K562 (cell line): ENCODE measurements at regions not wholly inside any gene's neighbourhood (a gene's known extent, or its start where the extent isn't known, plus 50 kb on each side); places are given as distances from the start of the nearest gene placed in this dataset.

ENCODE experiments used
- ATAC-seq: fragments of 200-7000 bp; cut with Tn5 transposase; 3 replicates; pipeline ENCODE4 v1.9.1; 2020; ENCODE audit warnings: moderate library complexity
- BruUV-seq: library from RNA; stranded (reverse); fragments of 400-500 nt; replicated peaks from 2 replicates; lab custom pipeline; 2021; lab: Mats Ljungman, UMichigan
- CTCF ChIA-PET: fragments of 300-600 bp; formaldehyde crosslinking; extraction: SDS; loops from one replicate; lab custom pipeline; 2021; ENCODE audit warnings: low intra/inter-chr PET ratio; lab: Yijun Ruan, JAX
- POLR2A ChIA-PET: fragments of 300-600, 350-650 bp; sonication (Branson Sonifier 250); formaldehyde crosslinking; extraction: SDS; loops from one replicate; lab custom pipeline; 2021; ENCODE audit warnings: antibody characterized with exemption, inconsistent platforms; lab: Yijun Ruan, JAX
- DNase-seq, 4 experiments: peaks; one replicate each; pipeline versions ENCODE4 v3.0.0 to v3.0.0-alpha.2; 2011 to 2018; ENCODE audit warnings: low spot score in 3 of 4, mixed read lengths in 3 of 4; ENCODE audit errors: extremely low read depth in 1 of 4
- FAIRE-seq: peaks from 2 replicates; lab custom pipeline; 2011; peaks lifted over from hg19 to GRCh38; lab: Jason Lieb, UNC
- H2AFZ ChIP-seq: 2 replicates; pipeline ENCODE4 v1.6.0; 2011; ENCODE audit warnings: low read depth, low read length, control low read depth, inconsistent platforms
- H3K27ac ChIP-seq: fragments of 200-600 bp; 3 replicates; pipeline ENCODE4 v1.8.0; 2011; ENCODE audit warnings: low read depth, mild to moderate bottlenecking, control low read depth, inconsistent platforms, low read length, moderate library complexity, mixed read lengths; ENCODE audit errors: extremely low read depth
- H3K27me3 ChIP-seq, 2 experiments: fragments of 300-600 bp in 1 of 2; 2 replicates in 1 of 2; 3 replicates in 1 of 2; pipeline versions ENCODE4 v1.6.0 to v1.8.0; 2011; ENCODE audit warnings: inconsistent platforms in 2 of 2, low read length in 2 of 2, mild to moderate bottlenecking in 1 of 2, mixed read lengths in 1 of 2, moderate library complexity in 1 of 2; ENCODE audit not compliant: control insufficient read depth in 2 of 2, insufficient read depth in 2 of 2
- H3K36me3 ChIP-seq: fragments of 300-600 bp; 3 replicates; pipeline ENCODE4 v1.8.0; 2011; ENCODE audit warnings: mild to moderate bottlenecking, low read length, inconsistent platforms; ENCODE audit not compliant: control insufficient read depth, insufficient read depth
- H3K4me1 ChIP-seq, 2 experiments: fragments of 200-600 bp in 1 of 2; replicated peaks in 1 of 2; 2 replicates in 1 of 2; 3 replicates in 1 of 2; pipeline versions ENCODE4 v1.5.1 to v1.8.0; 2011; ENCODE audit warnings: inconsistent platforms in 2 of 2, low read length in 2 of 2, mild to moderate bottlenecking in 1 of 2, mixed read lengths in 1 of 2, moderate library complexity in 1 of 2; ENCODE audit not compliant: control insufficient read depth in 2 of 2, insufficient read depth in 2 of 2
- H3K4me2 ChIP-seq: 2 replicates; pipeline ENCODE4 v1.6.1; 2011; ENCODE audit warnings: low read length, control low read depth, inconsistent platforms, mixed read lengths; ENCODE audit not compliant: insufficient read depth
- H3K4me3 ChIP-seq: fragments of 200-600 bp; sonication (generic), shearing (Covaris generic); 2 replicates; pipeline ENCODE4 v1.5.1; 2016; ENCODE audit warnings: control low read depth, inconsistent platforms
- H3K79me2 ChIP-seq: fragments of 200-600 bp; 3 replicates; pipeline ENCODE4 v1.8.0; 2011; ENCODE audit warnings: low read length, inconsistent platforms; ENCODE audit not compliant: control insufficient read depth, insufficient read depth
- H3K9ac ChIP-seq, 2 experiments: 2 replicates each; pipeline versions ENCODE4 v1.6.0 to v1.6.1; 2011; ENCODE audit warnings: low read depth in 2 of 2, low read length in 2 of 2, control low read depth in 1 of 2, inconsistent platforms in 1 of 2, mild to moderate bottlenecking in 1 of 2, mixed read lengths in 1 of 2; ENCODE audit not compliant: insufficient read depth in 1 of 2
- H3K9me1 ChIP-seq: one replicate; pipeline ENCODE4 v1.6.0; 2011; ENCODE audit warnings: inconsistent platforms, mild to moderate bottlenecking, low read length, moderate library complexity; ENCODE audit not compliant: control insufficient read depth, insufficient read depth
- H3K9me3 ChIP-seq: replicated peaks from 2 replicates; pipeline ENCODE4 v1.5.1; 2011; ENCODE audit warnings: low read depth, low read length, inconsistent platforms; ENCODE audit not compliant: control insufficient read depth, insufficient read depth
- H4K20me1 ChIP-seq: replicated peaks from 2 replicates; pipeline ENCODE4 v1.6.1; 2011; ENCODE audit warnings: low read length, inconsistent platforms, mixed read lengths; ENCODE audit not compliant: control insufficient read depth, insufficient read depth
- BDP1 ChIP-seq: IDR thresholded peaks from 3 replicates; pipeline ENCODE4 v1.6.1; 2011; ENCODE audit not compliant: insufficient read length, insufficient read depth
- HMG20A ChIP-seq: fragments of 450-650 bp; formaldehyde crosslinking; conservative IDR thresholded peaks from 2 replicates; pipeline ENCODE4 v1.4.0; 2020; ENCODE audit warnings: mild to moderate bottlenecking, mixed read lengths
- HNRNPUL1 ChIP-seq: fragments of 200-400 bp; formaldehyde crosslinking; IDR thresholded peaks from 2 replicates; pipeline ENCODE4 v1.6.1; 2017; ENCODE audit warnings: low read length
- NELFE ChIP-seq: IDR thresholded peaks from 2 replicates; pipeline ENCODE4 v1.6.1; 2011; ENCODE audit warnings: mild to moderate bottlenecking; ENCODE audit not compliant: insufficient read depth, insufficient read length
- ZNF324 ChIP-seq: fragments of 250-450 bp; sonication (Bioruptor Pico); IDR thresholded peaks from 2 replicates; pipeline ENCODE4 v1.4.0; 2020; ENCODE audit warnings: mild to moderate bottlenecking
- ZNF436 ChIP-seq: fragments of 250-450, 450-650 bp; sonication (Bioruptor Pico); formaldehyde crosslinking; IDR thresholded peaks from 2 replicates; pipeline ENCODE4 v1.7.0; 2020; ENCODE audit warnings: mild to moderate bottlenecking
- WGBS: fragments of 100-300 bp; shearing (Covaris generic); methylation state at CpG from one replicate; pipeline ENCODE4 v1.1.6; 2016; ENCODE audit warnings: low coverage, mixed read lengths; ENCODE audit not compliant: insufficient coverage; ENCODE audit errors: missing lambda C conversion rate; 5-methylcytosine and 5-hydroxymethylcytosine counted together
- in situ Hi-C: fragments of 300-500 bp; cut with MboI; formaldehyde crosslinking; loops from 4 replicates; pipeline ENCODE4 v1.15.0; 2018; ENCODE audit warnings: inconsistent platforms, mixed read lengths
- intact Hi-C: fragments of 100-400 bp; cut with micrococcal nuclease; formaldehyde crosslinking; loops from 2 replicates; pipeline ENCODE4 v1.14.2; 2022
- TF ChIP-seq, protein P1 (sequence below): fragments of 450-650 bp; IDR thresholded peaks from 2 replicates; pipeline ENCODE4 v1.7.1; 2018; ENCODE audit warnings: mild to moderate bottlenecking, low read depth; ENCODE audit not compliant: partially characterized antibody
- TF ChIP-seq, protein P2 (sequence below), 2 experiments: fragments of 150-350 bp in 1 of 2; IDR thresholded peaks; 2 replicates each; pipeline ENCODE4 v1.6.1; 2012 to 2016; ENCODE audit warnings: low read depth in 2 of 2, low read length in 2 of 2, mild to moderate bottlenecking in 1 of 2, moderate library complexity in 1 of 2
- TF ChIP-seq, protein P3 (sequence below): fragments of 450-650 bp; IDR thresholded peaks from 2 replicates; pipeline ENCODE4 v1.6.1; 2017; ENCODE audit warnings: antibody characterized with exemption
- TF ChIP-seq, protein P4 (sequence below): fragments of 250-450 bp; sonication (Bioruptor Pico); IDR thresholded peaks from 2 replicates; pipeline ENCODE4 v1.5.0; 2021
- TF ChIP-seq, protein P5 (sequence below): fragments of 250-450 bp; sonication (Bioruptor Pico); IDR thresholded peaks from 2 replicates; pipeline ENCODE4 v1.4.0; 2020; ENCODE audit warnings: mild to moderate bottlenecking, moderate library complexity

DNA sequence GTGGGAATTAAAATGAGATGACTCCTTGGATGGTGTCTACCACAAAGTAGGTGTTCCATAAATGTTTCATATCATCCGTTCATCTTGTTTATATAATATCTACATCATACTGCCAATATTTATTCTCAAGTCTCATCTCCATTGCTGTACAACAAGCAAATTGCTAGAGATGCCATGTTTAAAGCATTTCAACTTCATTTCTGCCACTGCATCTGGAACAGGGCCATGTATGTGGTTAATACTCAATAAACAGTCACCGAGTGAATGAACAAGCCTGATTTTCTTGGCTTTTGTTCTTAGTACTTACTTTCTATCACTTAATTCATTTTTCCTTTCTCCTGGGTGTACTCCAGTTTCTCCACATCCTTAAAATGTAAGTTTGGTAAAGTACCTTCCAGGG lies 107.6 kb downstream of the KCNJ2 start:
- ChIA-PET CTCF (no interaction called here), POLR2A (no interaction called here)
- no peak overlapping the region for H3K9ac ChIP-seq
- H3K4me3 ChIP-seq: no peak overlapping the region
- intact Hi-C loops: no loop called here
- H3K79me2 ChIP-seq: no peaks in the 10 kb centered on the region
- TF ChIP-seq, protein P1, sequence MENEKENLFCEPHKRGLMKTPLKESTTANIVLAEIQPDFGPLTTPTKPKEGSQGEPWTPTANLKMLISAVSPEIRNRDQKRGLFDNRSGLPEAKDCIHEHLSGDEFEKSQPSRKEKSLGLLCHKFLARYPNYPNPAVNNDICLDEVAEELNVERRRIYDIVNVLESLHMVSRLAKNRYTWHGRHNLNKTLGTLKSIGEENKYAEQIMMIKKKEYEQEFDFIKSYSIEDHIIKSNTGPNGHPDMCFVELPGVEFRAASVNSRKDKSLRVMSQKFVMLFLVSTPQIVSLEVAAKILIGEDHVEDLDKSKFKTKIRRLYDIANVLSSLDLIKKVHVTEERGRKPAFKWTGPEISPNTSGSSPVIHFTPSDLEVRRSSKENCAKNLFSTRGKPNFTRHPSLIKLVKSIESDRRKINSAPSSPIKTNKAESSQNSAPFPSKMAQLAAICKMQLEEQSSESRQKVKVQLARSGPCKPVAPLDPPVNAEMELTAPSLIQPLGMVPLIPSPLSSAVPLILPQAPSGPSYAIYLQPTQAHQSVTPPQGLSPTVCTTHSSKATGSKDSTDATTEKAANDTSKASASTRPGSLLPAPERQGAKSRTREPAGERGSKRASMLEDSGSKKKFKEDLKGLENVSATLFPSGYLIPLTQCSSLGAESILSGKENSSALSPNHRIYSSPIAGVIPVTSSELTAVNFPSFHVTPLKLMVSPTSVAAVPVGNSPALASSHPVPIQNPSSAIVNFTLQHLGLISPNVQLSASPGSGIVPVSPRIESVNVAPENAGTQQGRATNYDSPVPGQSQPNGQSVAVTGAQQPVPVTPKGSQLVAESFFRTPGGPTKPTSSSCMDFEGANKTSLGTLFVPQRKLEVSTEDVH: no peak
- TF ChIP-seq BDP1: no peak
- TF ChIP-seq NELFE: no peak
- TF ChIP-seq HMG20A (CRISPR knock-in tag): no peak
- TF ChIP-seq, protein P2, sequence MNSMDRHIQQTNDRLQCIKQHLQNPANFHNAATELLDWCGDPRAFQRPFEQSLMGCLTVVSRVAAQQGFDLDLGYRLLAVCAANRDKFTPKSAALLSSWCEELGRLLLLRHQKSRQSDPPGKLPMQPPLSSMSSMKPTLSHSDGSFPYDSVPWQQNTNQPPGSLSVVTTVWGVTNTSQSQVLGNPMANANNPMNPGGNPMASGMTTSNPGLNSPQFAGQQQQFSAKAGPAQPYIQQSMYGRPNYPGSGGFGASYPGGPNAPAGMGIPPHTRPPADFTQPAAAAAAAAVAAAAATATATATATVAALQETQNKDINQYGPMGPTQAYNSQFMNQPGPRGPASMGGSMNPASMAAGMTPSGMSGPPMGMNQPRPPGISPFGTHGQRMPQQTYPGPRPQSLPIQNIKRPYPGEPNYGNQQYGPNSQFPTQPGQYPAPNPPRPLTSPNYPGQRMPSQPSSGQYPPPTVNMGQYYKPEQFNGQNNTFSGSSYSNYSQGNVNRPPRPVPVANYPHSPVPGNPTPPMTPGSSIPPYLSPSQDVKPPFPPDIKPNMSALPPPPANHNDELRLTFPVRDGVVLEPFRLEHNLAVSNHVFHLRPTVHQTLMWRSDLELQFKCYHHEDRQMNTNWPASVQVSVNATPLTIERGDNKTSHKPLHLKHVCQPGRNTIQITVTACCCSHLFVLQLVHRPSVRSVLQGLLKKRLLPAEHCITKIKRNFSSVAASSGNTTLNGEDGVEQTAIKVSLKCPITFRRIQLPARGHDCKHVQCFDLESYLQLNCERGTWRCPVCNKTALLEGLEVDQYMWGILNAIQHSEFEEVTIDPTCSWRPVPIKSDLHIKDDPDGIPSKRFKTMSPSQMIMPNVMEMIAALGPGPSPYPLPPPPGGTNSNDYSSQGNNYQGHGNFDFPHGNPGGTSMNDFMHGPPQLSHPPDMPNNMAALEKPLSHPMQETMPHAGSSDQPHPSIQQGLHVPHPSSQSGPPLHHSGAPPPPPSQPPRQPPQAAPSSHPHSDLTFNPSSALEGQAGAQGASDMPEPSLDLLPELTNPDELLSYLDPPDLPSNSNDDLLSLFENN (IDR thresholded peaks at IDR 0.05; ENCODE audit: low read depth in 2 of 2, low read length in 2 of 2): no peak
- TF ChIP-seq, protein P3, sequence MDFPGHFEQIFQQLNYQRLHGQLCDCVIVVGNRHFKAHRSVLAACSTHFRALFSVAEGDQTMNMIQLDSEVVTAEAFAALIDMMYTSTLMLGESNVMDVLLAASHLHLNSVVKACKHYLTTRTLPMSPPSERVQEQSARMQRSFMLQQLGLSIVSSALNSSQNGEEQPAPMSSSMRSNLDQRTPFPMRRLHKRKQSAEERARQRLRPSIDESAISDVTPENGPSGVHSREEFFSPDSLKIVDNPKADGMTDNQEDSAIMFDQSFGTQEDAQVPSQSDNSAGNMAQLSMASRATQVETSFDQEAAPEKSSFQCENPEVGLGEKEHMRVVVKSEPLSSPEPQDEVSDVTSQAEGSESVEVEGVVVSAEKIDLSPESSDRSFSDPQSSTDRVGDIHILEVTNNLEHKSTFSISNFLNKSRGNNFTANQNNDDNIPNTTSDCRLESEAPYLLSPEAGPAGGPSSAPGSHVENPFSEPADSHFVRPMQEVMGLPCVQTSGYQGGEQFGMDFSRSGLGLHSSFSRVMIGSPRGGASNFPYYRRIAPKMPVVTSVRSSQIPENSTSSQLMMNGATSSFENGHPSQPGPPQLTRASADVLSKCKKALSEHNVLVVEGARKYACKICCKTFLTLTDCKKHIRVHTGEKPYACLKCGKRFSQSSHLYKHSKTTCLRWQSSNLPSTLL: no peak
- no peak for TF ChIP-seq ZNF324 (CRISPR knock-in tag)
- TF ChIP-seq, protein P4, sequence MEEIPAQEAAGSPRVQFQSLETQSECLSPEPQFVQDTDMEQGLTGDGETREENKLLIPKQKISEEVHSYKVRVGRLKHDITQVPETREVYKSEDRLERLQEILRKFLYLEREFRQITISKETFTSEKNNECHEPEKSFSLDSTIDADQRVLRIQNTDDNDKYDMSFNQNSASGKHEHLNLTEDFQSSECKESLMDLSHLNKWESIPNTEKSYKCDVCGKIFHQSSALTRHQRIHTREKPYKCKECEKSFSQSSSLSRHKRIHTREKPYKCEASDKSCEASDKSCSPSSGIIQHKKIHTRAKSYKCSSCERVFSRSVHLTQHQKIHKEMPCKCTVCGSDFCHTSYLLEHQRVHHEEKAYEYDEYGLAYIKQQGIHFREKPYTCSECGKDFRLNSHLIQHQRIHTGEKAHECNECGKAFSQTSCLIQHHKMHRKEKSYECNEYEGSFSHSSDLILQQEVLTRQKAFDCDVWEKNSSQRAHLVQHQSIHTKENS (CRISPR knock-in tag): no peak
- TF ChIP-seq HNRNPUL1: no peak
- TF ChIP-seq, protein P5, sequence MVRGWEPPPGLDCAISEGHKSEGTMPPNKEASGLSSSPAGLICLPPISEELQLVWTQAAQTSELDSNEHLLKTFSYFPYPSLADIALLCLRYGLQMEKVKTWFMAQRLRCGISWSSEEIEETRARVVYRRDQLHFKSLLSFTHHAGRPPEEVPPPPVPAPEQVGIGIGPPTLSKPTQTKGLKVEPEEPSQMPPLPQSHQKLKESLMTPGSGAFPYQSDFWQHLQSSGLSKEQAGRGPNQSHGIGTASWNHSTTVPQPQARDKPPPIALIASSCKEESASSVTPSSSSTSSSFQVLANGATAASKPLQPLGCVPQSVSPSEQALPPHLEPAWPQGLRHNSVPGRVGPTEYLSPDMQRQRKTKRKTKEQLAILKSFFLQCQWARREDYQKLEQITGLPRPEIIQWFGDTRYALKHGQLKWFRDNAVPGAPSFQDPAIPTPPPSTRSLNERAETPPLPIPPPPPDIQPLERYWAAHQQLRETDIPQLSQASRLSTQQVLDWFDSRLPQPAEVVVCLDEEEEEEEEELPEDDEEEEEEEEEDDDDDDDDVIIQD (CRISPR knock-in tag): no peak
- no peak for TF ChIP-seq ZNF436 (CRISPR knock-in tag)
- no peaks in the 10 kb centered on the region for H3K9me1 ChIP-seq
- H3K4me2 ChIP-seq: no peak overlapping the region
- H3K27me3 ChIP-seq: no peaks in the 10 kb centered on the region
- FAIRE-seq: no peak
- H3K9me3 ChIP-seq: 0 out of 2 replicates have a peak, but pooled peaks cover 2% of the 10 kb centered on the region
- no peaks in the 10 kb centered on the region for H4K20me1 ChIP-seq
- no peaks in the 10 kb centered on the region for H3K36me3 ChIP-seq
- WGBS: 0% methylated on average over 2 of the region's 2 CpGs
- ATAC-seq: no peak
- no peaks in the 10 kb centered on the region for H3K4me1 ChIP-seq
- H2AFZ ChIP-seq: no peak overlapping the region
- BruUV-seq: no TSS peak
- no peak overlapping the region for H3K27ac ChIP-seq
- in situ Hi-C loops: no loop called here
- DNase-seq: no peak
